ENCODE measurements at regions not wholly inside any gene's neighbourhood (a gene's known extent, or its start where the extent isn't known, plus 50 kb on each side); places are given as distances from the start of the nearest gene placed in this dataset.

DNA sequence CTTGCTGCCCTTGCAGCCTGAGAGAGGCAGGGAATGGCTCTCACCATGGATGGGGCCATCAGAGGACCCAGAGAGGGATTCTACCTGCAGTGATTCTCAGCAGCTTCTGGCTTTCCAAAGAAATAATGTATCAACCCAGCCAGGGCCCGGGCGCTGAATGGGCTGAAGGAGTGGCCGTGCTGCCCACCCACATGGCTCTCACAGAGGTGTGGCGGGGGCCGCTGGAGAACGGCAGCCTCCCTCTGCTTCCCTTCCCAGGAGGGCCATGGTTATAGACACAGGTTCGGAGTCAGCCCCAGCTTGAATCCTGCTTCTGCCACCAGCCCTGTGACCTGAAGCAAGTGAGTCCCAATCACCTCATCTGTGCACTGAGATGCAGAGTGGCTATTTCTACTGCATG, 82.7 kb downstream of the THAP12 start:
- H3K4me3 ChIP-seq (ENCODE audit: low read depth, low read length) = no peak overlapping the region
- no peak for DNase-seq (ENCODE audit: low read depth)
- TF ChIP-seq, protein P1, sequence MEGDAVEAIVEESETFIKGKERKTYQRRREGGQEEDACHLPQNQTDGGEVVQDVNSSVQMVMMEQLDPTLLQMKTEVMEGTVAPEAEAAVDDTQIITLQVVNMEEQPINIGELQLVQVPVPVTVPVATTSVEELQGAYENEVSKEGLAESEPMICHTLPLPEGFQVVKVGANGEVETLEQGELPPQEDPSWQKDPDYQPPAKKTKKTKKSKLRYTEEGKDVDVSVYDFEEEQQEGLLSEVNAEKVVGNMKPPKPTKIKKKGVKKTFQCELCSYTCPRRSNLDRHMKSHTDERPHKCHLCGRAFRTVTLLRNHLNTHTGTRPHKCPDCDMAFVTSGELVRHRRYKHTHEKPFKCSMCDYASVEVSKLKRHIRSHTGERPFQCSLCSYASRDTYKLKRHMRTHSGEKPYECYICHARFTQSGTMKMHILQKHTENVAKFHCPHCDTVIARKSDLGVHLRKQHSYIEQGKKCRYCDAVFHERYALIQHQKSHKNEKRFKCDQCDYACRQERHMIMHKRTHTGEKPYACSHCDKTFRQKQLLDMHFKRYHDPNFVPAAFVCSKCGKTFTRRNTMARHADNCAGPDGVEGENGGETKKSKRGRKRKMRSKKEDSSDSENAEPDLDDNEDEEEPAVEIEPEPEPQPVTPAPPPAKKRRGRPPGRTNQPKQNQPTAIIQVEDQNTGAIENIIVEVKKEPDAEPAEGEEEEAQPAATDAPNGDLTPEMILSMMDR (conservative IDR thresholded peaks at IDR 0.05; ENCODE audit: low read depth, low read length) = no peak

DNA sequence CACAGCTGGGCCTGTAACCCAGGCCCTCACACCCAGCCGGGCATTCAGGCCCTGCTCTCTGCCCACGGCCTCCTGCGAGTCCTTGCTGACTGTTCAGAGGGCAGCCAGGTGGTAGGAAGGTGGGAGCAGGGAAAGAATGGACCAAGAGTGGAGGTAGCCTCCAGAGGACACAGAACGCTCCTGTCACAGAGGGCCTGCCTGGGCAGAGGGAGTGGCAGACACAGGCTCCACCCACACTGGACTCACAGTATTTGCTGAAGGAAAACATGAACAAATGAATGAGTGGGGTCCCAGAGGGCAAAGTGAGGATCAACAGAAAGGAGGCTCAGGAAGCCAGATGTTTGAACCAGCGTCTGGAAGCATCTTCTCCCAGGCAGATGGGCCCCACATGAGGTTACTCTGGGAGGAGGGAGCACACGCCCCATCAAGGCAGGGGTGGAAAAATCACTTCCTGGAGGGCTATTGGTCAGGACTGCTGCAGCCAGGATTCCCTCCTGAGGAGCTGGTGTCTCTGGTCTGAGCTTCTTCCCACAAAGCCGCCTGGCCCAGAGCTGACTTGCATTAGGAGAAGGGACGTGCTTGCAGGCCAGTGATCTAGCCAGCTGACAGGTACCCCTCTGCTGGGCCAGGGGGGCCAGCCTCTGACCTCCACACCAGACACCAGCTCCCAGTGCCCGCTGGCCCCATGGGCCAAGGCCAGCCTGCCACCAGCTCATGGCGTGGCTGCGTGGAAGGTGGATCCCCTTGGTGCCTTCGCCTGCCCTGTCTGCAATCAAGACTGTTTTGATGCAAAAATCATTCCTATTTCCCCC, 84.0 kb downstream of the THAP12 start:
- H3K4me3 ChIP-seq (ENCODE audit: low read depth, low read length) = no peak overlapping the region
- no peak for DNase-seq (ENCODE audit: low read depth)
- TF ChIP-seq, protein P1 (conservative IDR thresholded peaks at IDR 0.05; ENCODE audit: low read depth, low read length) = no peak

DNA sequence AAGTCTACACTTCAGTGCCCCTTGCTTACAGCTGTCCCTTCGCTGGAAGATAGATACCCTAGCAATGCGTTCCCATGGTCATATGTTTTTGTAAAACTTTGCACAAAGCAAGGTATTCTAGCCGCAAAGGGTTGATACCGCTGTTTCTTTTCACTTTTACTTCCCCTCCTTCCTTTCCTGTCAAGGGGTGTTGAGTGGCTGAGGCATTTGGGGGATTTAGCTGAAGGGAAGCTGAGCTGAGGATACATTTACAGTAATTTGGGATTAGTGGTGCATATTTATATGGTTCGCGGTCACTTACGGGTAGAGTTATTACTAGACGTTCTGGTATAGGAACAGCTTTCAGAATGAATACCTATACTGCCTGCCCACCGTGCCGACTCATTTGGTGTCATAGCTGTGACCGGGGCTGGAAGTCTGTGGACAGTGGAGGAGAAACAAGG, 86.9 kb upstream of the WNT11 start:
- no peak overlapping the region for H3K4me3 ChIP-seq (ENCODE audit: low read depth, low read length)
- TF ChIP-seq, protein P1 (conservative IDR thresholded peaks at IDR 0.05; ENCODE audit: low read depth, low read length) = no peak
- no peak for DNase-seq (ENCODE audit: low read depth)

DNA sequence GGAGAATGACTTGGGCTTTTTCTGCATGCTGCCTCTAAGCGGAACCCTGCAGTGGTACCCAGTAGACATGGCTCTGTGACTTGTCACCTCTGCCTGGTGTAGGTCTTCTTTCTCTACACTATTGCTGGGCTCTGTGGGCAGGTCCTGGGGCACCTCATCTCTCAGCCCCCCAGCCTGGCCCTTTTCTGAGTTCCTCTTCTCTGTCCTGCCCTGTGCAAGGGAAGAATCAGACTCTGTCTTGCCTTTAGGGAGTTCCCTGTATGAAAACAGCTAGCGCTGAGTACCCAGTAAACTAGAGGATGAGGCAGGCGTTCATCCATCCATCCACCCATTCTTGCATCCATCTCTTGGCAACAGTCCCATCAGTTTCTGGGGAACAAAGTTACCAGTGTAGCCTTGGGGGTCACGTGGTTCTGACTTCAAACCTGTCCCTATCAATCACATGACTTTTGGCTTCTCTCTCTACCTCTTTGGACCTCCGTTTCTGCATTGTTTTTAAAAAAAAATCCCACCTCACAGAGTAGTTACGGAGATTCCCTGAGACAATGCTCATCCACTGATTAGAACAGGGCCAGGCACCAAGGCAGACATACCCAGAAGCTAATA, 86.4 kb upstream of the WNT11 start:
- no peak for DNase-seq (ENCODE audit: low read depth)
- TF ChIP-seq, protein P1 (conservative IDR thresholded peaks at IDR 0.05; ENCODE audit: low read depth, low read length) = no peak
- no peak overlapping the region for H3K4me3 ChIP-seq (ENCODE audit: low read depth, low read length)

DNA sequence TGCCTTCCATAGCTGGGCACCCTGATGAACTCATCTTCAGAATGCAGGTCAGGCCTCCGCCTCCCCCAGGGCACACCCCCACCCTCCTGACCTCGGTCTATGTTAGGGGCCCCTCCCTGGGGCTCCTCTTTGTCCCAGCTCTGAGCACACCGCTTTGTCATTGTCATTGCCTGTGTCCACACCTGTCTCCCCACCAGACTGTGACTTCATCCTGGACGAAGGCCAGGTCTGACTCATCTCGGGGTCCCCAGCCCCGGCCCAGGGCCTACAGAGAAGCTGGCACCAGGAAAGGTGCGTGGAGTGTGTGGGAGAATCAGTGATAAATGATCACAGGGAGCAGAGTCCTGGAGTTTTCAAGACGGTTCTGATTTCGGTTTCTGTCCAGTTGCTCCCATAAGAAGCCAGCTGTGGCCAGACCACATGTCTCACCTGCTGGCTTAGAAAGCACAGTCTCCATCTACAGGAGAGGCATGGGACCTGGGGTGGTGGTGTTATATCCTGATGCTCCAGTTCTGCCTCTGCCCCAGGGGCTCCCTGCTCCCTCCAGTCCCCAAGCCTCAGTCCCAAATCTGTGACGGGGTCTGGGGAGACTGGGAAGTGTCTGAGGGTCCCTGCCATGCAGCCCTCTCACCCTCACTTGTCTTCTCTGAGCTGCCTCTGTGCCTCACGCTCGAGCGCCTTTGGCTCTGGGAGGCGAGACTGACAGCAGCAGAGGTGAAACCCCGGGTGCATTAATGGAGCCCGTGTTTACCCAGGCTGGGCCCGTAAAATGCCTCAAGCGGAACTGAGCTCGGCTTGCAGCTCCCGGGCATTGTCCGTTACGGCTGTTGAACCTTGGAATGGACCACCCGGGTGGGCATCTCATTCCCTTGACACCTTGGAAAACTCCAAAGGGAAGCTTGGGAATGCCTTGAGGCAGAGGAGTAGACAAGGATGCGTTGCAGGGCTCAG, 85.5 kb upstream of the WNT11 start:
- TF ChIP-seq, protein P1 (conservative IDR thresholded peaks at IDR 0.05; ENCODE audit: low read depth, low read length) = no peak
- no peak for DNase-seq (ENCODE audit: low read depth)
- no peak overlapping the region for H3K4me3 ChIP-seq (ENCODE audit: low read depth, low read length)

DNA sequence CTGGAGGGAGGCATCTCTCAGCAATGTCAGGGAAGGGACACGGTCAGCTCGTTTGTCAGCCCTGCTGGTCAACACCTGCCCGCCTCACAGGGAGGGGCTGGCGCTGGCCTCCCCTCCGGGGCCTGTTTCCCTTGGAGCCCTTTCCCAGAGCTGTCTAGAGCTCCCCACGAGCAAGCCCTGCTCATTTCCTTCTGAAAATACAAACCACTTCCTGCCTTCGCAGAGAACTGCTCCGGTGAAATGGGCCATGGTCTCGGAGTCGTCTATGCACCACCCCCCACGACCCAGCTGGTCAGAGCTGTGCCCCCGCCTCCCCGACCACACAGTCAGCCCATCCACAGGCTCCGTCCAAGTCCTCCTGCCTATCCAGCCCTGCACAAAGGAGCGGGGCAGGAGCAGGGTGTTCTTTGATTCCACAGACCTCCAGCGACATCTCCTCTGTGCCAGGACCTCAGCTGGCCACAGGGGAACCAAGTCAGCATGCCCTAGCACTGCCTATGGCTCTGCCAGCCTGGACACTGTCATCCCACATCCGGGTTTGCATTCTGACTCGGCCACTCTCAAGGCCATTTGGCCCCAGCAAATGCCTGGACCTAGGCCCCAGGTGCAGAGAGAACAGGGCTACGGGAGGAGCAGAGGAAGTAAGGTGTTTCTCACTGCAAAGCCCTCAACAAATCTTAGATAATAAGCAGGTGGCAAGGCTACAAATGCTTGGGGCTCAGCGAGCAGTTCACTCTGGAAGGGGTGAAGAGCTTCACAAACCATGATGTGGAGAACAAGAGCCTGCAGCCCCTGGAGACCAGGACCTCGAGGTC, 82.1 kb upstream of the WNT11 start:
- H3K4me3 ChIP-seq (ENCODE audit: low read depth, low read length) = no peak overlapping the region
- DNase-seq (ENCODE audit: low read depth) = no peak
- TF ChIP-seq, protein P1 (conservative IDR thresholded peaks at IDR 0.05; ENCODE audit: low read depth, low read length) = no peak

Measured in choroid plexus epithelial cell (primary cell).